HG03196 (cell line): ENCODE measurements at regions not wholly inside any gene's neighbourhood (a gene's known extent, or its start where the extent isn't known, plus 50 kb on each side); places are given as distances from the start of the nearest gene placed in this dataset.

Source experiments
- ATAC-seq: cut with Tn5 transposase; IDR thresholded peaks from one replicate; pipeline ENCODE4 v1.9.1; 2021; ENCODE audit not compliant: unreplicated experiment

DNA sequence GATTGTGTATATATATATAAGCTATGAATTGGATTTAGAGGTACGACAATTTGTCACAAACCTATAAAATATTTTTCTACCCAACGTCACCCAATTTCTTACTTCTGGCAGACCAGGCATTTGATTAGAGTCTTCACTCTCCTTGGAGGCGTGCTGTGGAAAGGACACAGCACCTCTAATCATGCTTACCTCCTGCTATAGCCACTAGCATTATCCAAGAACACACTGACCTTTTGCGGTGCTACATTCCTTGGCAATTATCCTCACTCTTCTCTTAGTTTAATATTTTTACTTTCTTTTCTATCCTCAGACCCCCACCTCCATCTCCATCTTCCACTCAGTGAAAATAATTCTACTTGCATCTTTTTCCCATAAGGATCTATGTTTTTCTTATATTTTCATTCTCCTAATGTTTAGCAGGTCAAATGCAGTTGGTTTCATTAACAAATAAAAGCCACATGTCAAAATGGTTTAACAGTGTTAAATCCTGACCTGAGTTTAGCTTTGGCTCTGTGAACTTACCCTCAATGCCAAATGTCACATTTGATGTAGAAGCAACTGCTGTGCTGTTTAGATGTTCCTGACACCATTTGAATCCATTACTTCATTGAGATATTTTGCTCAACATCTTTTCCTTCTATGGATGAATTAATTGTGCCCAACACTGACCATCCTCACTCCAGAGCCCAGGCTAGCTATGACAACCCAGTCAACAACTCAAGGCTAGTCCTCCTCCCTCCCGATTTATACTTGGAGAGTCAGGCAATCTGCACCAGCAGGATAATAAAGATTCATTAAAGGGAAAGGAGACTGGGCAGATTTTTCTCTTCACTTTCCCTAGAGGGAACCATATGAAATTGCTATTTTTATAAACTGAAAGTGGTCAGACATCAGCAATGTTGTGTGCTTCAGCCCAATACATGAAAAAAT, 240.5 kb downstream of the MREG start:
- ATAC-seq, result no peak

DNA sequence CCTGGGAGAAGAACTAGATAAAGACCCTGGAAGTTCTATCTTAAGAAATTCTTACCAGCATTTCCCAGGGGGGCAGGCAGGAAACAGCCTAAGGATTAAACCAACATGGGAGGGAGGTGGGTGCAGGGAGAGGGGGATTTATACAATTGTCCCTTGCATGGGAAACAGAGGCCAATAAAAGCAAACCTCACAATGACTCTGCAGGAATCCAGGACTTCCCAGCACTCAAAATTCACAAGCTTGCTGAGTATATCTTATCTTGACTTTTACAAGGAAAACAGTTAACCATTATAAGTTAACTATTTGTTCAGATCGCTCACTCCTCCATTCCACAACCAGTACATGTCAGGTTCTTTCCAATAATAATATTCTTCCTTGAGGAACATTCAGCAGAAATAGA, 241.3 kb downstream of the MREG start:
- ATAC-seq, result no peak

- ATAC-seq, result no peak
These were observed 242.1 kb downstream of the MREG start for GRCh38 chr2:215771241-215771640.

DNA sequence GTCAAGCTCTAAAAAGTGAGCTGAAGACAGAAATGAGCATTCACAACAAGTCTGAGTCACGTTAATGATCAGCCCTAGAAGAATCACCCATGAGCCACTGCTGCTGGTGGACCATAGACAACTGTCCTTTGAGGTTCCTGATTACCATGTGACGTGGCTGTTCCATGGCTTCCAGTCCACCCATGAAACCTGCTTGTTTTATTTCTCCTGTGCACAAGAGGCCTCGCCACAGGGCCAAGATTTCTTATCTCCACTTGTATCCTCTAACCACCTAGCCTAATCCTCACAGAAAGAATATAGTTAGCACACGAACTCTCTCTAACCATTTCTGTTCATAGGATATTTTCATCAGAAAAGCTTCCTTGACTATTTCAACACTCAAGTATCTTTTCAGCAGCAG, 242.7 kb downstream of the MREG start:
- ATAC-seq, result no peak

GRCh38 chr2:215769246-215769645, 244.1 kb downstream of the MREG start:
- no peak for ATAC-seq

DNA sequence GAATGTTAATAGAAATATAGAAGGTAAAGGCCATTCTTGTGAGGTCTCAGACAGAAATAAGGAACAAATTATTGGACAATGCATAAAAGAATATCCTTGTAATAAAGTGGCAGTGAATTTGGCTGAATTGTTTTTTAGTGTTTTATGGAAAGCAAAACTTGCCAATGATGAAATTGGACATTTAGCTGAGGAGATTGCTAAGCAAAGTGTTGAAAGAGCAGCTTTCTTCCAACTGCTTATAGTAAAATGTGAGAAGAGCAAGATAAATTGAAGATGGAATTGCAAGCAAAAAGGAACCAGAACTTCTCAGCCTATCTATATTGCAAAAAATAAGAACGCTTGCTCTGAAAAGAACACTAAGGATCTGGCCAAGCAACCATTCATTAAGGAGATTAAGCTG, 245.7 kb downstream of the MREG start:
- ATAC-seq, result no peak

GRCh38 chr2:215765729-215766360, 247.5 kb downstream of the MREG start:
- ATAC-seq, result no peak

- ATAC-seq, result no peak
These were observed 248.8 kb downstream of the MREG start for GRCh38 chr2:215764441-215765048.

- ATAC-seq, result no peak
These were observed 252.8 kb downstream of the MREG start for GRCh38 chr2:215760557-215760956.

- no peak for ATAC-seq
These were observed 253.3 kb downstream of the MREG start for GRCh38 chr2:215760091-215760490.

DNA sequence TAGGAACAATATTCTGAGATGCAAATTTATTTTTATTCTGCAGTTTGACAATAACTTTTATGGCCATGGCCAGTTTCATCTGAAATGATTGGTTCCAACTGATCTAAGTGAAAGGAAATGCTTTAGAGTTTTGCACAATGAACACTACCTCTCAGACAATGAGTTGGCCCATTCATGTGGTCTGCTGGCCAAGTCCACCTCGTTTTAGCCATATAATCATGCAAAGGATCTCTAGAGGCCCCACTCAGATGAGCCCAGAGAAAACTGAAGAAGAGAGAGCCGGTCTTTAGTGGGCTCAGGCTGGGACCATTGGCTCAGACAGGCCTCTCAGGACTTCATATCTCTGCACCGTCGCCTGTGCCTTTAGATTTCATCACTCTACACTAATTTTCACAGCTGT, 254.7 kb downstream of the MREG start:
- ATAC-seq, result no peak

GRCh38 chr2:215756346-215756730, 257.0 kb downstream of the MREG start:
- no peak for ATAC-seq

DNA sequence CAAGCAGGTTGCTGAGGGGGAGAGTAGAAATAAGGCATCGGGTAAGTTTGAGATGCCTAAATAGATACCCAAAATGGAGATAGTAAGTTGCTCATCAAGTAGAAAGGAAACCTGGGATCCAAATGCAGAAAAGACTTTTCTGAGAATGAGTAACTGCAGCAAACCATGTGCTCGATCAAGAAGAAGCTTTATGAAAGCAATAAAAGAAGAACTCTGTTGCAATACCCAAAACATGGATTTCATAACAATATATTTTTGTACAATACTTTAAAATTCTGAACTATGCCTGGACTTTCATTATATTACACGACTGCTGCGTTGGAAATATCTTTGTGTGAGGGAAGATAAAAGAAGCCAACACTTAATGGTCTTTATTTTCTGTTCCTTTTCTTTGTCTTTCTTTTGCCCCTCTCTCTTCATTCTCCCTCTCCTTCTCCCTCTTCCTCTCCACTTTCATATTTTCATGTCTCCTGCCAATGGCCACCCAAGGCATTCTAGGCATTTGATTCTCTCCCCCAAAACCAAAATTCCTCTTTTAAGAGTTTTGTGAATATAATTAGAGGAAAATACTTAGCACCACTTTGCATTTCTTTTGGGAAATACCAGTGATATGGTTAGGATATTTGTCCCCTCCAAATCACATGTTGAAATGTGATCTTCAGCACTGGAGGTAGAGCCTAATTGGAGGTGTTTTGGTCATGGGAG, 257.6 kb downstream of the MREG start:
- no peak for ATAC-seq

DNA sequence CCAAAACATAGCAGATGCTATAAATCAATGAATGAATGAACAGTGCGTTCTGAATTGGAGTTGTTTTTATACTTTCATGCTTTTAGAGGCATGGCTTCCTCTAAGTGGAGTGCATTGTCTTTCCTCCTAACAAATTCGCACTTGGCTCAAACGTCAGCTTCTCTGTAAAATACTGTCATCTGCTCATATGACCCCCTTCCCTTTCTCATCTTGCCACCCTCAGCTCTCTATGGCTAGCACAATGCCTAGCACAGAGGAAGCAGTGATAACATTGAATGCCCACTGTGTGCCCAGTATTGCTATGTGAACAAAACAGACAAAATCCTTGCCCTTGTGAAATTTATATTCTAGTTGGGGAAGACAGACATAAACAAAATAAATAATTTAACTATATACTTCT, 258.8 kb downstream of the MREG start:
- ATAC-seq, result no peak

DNA sequence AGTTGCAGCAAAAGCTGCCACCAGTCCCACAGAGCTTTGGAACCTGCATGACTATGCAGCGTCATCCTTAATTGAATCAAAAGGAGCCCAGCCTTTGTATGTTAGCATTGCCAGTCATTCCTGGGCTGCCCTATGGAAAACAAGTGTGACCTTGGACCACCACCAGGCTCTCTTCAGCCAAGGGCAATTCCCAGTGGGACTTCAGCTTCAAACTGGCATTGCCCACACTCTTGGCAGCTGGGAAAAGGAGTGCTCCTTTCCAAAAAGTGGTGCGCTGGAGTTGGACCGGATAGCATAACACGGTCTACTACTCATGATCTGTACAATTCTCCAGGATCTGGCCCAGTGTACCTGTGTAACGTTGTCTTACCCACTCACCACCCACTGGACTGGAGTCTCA, 259.5 kb downstream of the MREG start:
- no peak for ATAC-seq

DNA sequence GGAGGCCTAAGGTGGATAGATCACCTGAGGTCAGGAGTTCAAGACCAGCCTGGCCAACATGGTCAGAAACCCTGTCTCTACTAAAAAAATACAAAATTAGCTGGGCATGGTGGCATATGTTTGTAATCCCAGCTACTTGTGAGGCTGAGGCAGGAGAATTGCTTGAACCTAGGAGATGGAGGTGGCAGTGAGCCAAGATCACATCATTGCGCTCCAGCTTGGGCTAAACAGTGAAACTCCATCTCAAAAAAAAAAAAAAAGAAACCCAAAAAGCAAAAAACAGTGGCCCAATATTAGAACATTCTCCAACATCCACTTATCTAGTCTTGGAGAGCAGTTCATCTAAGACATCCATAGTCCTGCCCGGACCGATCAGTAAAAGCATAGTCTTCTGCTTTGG, 260.4 kb downstream of the MREG start:
- ATAC-seq, result no peak

- ATAC-seq, result no peak
These were observed 260.9 kb downstream of the MREG start for GRCh38 chr2:215752436-215752835.

GRCh38 chr2:215751911-215752272, 261.5 kb downstream of the MREG start:
- ATAC-seq, result no peak

DNA sequence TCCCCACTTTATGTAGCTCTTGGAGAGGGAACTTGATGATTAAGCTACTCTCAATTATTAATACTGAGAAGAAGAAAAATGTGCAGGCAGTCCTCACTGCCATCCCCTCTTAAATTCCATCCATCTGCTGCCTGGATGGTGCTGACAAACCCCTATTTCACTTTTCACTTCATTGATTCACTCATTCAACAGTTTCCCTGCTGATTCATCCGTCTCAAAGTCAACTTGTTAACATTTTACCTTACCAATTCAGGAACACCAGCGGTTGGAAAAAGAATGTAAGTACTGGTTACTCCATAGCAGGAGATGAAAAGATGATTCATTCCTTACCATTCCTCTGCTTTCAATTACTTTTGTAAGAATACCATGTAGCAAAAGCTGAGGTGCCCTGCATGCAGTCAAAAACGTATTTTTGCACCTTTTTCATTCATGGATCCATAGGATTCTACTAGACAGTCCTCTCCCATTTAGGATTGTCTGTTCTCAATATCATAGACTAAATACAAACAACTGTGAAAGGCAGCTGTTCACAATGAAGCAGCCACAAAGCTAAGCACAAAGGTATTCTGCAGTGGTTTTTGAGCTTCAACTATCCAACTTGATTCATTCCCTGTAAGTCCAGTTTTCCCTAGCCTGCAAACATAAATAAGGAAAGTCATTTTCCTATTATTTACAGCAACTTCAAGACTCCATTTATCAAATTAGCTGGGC, 262.0 kb downstream of the MREG start:
- no peak for ATAC-seq

- ATAC-seq, result no peak
These were observed 262.6 kb downstream of the MREG start for GRCh38 chr2:215750763-215751162.
